NCI-H2196 (cell line): ENCODE measurements at regions not wholly inside any gene's neighbourhood (a gene's known extent, or its start where the extent isn't known, plus 50 kb on each side); places are given as distances from the start of the nearest gene placed in this dataset.

Experiments
- DNase-seq: peaks from one replicate; lab custom pipeline; 2025; ENCODE audit not compliant: unreplicated experiment; lab: John Stamatoyannopoulos, UW

DNA sequence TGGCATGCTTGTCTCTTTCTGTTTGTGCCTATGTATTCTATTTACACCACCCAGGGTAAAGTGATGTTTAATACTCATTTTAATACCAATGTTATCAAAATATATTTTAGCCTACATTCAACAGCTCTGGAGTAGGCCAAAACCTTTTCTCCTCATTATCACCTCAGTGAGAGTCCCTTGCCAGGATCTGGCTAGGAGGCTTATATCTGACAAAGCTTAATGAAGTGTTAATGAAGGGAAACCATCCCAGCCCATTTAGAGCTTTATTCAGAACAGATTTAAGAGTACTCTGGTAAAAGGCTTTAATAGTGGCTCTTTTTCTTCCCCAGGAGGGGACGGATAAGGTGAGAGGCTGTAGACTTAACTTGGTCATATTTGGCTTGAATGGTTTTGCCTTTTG, 137.6 kb downstream of the GRIN2B start:
- DNase-seq: no peak

DNA sequence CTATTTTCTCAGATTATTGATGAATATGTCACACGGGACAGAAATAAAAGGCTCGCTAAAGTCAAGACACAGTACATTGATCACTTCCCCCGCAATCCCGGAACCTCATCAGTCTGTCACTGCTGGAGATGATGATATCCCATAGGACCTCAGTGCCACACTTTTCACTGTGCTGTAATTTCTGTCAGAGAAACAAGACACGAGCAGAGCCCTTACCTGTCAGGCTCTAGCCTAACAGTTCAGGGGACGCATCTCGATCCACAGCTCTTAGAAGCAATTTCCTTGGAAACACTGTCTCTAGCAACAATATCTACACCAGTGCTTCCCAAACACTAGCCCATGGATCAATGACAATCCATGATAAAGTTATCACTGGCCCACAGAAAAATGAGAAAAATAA, 140.0 kb downstream of the GRIN2B start:
- no peak for DNase-seq

DNA sequence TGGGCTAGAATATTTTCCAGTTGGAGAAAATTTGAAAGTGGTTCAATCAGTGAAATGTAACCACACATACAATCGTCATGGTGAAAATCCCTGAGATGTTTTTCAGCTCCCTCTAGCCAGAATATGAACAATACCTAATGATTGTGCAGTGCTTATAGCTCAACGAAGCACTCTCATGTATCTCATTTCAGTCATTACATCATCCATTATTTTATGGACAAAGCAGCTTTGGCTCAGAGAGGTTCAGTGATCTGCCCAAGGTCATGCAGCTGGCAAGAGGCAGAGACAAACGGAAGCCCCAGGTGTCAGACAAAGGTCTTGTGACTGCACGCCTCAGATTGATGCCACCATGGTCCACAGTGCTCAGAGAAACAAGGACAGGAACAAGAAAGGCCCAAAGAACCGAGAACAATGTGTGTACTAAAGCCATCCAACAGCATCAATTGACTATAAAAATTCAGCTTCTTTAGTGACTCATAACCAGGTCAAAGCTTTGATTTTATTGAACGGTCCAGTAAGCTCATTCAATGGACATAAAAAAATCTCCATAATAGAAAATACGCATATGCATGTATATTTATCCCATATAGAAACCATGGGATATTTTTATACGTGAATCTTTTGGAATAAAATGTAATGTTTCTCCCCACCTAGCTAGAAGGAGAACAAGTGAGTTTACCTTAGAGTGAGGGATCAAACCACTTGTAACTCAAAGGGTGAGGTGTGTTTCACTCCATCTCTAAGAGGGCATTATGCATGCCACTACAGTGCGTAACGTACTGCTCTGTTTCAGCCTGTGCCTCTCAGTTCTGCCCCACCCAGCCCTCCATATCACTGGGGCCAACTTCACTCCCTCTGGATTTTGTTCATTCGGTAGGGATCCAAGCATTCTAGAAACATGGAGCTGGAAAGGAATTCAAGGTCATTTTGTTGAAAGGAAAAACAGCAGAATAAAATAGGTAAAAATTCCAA, 141.8 kb downstream of the GRIN2B start:
- no peak for DNase-seq

DNA sequence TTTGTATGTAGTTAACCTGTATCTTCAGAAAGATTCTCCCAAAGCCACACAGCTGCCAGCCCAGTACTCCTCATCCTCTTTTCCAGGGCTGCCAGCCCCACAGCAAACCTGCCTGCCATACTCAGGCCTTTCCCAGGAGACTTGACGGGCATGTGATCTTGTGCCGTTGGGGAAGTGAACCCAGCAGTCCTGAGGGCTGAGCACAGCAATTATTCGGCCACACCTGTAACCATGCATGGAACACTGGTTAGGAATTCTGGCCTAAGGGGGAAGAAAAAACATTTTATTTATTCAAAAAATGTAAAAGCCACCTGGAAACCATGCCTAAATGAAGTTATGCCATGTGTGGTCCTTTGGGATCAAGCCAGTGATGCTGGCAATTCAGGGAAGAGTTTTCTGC, 145.3 kb downstream of the GRIN2B start:
- DNase-seq: no peak

DNA sequence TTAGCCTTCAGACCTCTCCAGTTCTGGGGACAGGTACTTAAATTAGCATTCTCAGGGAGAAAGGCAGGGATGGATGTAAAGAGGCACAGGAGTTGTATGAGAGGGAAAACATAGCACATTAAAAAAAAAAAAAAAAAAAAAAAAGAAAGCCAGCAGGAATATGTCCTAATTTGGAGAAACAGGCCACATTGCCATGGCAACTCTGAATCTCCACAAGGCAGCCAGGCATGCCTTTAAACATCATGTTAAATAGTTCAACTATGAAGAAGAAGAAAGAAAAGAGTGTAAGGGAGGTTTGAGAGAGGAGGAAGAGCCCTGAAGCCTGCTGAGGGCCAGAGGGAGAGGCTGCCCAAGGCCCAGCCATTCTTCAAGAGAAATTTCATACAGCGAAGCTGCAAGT, 145.8 kb downstream of the GRIN2B start:
- no peak for DNase-seq

DNA sequence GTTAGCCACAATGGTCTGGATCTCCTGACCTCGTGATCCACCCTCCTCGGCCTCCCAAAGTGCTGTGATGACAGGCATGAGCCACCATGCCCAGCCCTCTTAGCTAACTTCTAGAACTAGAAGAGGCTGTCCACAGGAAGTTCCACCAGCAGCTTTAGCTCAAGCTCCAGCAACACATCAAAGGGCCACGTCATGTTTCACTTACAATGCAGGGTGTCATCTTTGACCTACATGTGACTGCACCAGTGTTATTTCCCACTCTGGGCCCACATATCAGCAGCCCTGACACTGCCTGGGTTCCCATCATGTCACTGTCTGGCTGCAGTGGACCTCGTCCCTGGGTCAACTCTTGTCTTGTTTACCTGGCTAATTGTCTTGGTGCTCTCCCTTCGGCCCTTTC, 147.2 kb downstream of the GRIN2B start:
- no peak for DNase-seq

DNA sequence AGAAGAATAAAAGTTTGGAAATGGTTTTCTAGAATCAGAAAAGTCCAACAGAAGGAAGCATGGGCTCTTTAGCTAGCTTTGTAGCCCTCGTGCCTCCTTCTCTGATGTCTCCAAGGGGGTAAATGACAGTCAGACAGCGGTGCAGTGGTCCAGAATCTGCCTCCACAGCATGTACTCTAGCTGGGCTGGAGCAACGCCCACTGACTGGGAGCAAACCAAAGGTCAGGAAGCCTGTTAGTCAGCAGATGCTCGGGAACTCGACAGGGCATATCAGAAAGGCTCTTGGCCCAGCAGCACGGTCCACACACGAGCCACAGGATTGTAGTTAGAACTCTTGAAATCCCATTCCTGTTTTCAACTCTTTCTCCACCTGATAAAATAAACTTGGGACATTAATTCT, 164.3 kb downstream of the GRIN2B start:
- DNase-seq: no peak

DNA sequence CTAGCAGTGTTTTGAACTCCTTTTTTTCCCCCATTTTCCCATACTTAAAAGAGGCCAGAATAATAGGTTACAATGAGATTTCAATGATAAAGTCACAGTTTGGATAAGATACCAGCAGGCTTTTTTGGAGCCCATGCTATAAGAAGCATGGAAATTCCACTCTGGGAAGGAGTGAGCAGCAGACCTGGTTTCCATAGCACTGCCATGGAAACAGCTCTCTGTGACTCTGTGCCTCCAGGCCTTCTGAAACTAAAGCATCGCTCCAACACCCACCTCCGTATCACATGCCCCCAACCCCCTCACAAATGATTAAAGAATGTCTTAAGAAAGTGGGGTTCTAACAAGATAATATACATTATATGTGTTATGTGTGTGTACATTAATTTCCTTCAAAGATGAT, 165.0 kb downstream of the GRIN2B start:
- DNase-seq: no peak

DNA sequence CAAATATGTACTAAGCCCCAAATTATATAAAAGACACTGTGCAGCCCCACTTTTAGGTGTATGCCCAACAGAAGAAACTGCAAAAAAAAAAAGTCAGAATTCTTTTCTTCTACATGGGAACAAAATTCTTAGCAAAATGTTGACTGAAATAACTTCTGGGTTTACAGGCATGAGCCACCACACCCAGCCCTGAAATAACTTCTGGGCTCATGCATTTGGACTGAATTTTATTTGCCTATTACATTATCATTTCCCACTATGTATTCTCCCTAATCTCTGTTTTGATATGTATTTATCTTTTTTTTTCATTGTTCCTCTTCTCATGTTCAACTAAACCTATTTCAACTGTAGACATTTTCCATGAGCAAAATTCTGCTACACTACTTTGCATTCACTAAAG, 169.2 kb downstream of the GRIN2B start:
- no peak for DNase-seq

DNA sequence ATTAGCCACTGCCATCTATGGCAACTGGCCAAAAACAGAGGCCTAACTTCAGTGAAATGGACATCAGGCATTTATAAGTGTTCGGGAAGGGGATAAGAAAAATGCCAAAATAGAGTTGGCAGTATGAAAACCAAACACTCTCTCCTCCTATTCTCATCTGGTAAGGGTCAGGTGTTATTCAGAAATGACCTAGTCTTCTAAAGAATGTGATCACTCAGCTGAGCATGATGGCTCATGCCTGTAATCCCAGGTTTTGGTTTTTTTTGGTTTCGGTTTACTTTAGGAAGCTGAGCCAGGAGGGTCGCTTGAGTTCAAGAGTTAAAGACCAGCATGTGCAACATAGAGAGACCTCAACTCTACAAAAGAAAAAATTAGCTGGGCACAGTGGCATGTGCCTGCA, 170.3 kb downstream of the GRIN2B start:
- no peak for DNase-seq

DNA sequence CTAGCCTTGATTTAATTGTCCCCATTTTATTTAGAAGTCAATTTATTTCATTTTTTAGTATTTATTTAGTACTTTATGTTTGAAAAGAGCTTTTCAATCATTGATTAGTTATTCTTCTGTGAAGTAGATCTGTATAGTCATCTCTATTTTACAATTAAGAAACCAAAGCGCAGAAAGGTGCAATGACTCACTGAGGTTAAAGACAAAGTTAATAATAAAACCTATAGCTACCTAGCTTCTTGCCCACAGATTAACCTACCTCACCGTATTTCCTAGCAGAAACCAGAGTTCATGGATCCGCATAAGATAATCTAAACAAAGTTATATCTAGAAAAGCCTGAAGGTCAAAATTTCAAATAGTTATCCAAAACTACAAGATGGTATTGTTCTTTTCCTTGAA, 176.4 kb downstream of the GRIN2B start:
- no peak for DNase-seq

DNA sequence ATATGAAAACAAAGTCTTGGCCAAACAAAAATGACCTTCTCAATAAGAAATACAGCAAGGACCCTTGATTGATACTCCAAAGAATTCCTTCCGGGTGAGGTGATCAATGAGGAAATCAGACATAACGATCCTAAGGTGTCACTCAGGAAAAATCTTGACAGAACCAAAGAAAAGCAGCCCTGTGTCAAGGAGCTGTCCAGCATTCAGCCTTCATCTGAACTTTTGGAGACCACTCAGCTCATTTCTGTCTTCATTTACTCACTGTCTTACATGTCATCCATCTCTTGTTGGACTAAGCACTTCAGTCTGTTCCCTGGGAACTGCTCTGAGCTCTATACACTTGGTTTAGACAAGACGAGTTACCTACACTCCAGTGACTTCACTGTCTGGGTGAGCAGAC, 179.9 kb downstream of the GRIN2B start:
- no peak for DNase-seq

DNA sequence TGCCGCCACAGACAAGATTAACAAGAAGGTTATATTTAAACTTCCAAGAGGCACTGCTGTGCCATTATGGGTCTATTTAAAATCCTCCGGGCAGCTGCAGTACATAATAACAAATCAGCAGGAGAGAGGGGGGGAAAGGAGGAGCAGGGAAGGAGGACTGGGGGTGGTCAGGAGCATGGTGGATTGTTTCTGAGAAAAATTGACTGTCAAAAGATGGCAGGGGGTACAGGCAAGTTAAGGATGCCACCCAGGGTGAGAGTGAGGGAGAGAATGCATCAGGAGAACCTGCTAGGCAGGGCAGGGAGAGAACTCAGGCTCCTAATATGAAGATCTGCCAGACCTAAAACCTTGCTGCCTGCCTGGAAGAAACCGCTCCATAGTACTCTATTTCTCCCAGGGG, 181.8 kb downstream of the GRIN2B start:
- DNase-seq: no peak

DNA sequence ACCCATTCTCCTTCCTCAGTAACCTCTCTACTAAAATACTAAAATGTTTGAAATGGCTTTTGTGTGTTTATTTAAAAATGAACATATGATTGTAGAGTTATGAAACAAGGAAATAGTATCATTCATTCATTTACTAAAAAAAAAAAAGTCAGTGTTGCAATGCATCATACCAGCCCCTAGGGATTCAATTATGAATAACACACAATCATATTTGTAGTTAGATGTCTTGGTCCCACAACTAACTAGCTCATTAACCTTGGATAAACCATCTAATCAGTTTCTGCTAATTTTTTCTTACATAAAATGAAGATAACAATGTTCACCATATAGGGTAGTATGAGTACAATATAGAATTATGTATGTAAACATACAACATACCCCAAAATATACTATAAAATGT, 183.2 kb downstream of the GRIN2B start:
- no peak for DNase-seq

DNA sequence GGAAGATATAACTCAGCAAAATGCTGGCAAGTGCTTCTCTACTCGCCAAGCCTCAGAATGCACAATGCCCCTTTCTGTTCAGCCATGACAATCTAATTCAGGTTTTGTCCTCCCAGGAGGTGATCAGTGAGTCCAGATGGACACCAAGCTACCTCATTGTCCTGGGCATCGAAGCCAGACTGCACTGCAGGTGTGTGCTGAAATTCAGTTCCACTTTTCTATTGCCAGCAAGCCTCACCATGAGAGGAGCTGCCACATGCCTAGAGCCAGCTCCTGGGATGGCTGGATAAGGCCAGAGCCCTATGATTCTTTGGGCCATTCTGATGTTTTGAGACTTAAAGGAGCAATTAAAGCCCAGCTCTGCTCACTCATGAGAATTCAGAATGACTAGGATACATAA, 186.7 kb downstream of the GRIN2B start:
- no peak for DNase-seq

DNA sequence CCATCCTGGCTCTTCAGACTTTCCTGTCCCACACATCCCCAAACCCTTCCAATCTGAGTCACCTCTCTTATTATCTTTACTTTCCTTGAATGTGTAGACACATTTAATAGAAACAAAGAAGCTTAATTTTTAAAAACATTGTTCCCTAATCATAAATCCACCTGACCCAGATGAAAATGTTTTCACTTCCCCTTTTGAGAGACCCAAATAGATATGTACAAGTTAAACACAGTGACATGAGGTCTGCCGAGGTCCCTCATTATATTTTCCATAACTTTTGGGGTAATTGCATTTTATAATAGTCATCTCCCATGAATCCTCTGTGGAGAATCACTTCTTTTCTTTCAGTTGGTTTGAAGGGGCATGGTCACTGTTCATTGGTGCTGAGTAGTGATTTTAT, 191.1 kb downstream of the GRIN2B start:
- DNase-seq: no peak

DNA sequence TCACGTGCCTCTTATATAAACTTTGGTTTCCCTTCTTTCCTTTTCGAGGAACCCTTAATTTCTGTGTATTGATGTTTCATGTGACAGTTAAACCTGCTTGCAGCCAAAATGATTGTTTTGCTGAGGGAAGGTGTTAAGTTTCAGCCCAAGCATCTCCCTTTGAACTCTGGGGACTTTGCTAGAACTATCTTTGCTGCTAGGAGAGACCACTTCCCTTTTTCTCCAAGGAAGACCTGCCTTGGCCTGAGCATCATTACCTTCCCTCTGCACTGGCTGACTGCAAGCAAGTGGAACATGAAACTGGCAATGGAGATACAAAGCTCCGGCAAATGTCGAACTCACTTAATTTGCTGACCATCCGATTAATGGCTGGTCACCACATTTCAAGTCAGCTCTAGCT, 192.8 kb downstream of the GRIN2B start:
- DNase-seq: no peak

DNA sequence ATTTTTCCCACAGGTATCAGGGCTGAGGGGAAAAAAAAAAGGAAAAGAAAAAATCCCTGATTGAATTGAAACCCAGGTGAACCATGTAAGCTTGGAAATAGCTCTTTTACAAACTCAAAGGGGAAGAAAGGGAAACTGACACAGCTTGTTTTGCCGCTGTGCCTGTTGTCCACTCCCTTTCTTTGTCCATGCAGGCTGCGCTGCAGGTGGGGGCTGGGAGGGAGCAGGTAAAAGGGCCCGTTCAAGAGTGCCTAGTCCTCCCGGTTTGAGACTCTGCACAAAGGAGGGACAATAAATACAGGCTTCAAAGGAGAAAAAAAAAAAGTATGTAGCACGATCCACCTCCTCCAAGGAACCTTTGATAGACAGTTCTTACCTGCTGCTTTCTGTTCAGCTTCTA, 194.8 kb downstream of the GRIN2B start:
- no peak for DNase-seq

DNA sequence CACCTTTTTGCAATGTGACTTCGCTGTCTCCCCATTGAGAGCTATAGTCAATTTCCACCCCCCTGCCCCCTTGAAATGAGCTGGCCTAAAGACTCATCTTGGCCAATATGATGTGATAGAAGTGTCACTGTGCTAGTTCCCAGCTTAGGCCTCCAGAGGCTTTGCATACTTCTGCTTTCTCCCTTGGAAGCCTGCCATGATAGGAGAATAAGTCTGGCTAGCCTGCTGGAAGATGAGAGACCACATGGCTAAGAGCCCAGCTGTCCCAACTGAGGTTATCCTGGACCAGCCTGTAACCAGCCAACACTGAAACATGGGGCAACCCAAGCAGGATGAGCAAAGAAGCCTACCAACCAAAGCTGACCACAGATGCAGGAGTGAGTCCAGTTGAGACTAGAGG, 196.9 kb downstream of the GRIN2B start:
- DNase-seq: no peak

DNA sequence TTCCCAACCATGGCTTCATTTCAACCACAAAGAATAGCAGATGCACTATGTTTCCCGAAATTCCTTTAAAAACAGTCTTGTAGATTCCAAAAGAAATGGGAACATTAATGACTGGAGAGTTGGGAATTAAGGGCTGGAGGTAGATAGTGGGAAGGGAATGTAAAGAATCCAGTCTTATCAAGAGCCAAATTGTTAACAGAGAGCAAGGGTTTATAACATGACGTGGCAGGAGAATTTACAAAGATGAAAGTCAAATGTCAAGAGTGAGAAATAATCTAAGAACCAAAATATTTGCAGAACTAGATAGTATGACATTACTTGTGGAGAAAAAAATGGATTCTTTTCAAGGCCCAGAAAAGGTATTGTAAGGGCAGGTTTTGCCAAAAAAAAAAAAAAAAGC, 200.9 kb downstream of the GRIN2B start:
- DNase-seq: no peak

DNA sequence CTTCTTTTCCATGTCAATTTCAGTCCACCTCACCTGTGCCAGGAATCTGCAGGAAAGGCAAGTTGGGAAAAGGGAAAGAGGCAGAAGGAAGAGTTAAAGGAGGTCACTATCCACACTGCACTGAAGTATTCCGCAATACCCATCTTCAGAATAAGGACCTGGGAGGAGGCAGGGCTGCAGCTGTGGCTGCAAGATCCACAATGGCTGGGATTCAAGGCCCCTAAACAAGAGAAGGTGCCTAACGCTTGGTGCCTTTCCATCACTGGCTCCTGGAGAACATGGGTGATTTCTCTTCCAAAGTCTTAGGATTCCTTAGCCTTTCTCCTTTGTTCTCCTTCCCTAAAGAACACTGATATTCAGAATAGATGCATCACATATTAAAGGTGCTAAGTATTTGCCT, 204.0 kb downstream of the GRIN2B start:
- no peak for DNase-seq

DNA sequence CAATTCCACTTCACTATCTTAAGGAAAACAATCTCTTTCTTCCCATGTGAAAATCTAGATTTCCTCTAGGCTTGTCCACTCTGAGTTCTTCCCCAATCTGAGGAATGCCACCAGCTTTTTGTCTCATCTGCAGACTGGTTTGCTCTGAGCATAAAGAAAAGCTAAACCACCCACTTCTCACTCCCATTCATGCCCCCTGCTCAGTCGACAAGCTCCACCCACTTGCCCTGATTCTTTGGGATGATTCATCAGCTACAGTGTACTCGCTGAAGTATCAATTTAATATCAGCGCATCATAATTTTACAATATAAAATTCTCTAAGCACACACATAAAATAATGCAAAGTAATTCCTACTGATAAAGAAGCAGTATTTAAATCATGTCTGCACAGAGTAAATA, 209.1 kb downstream of the GRIN2B start:
- DNase-seq: no peak

DNA sequence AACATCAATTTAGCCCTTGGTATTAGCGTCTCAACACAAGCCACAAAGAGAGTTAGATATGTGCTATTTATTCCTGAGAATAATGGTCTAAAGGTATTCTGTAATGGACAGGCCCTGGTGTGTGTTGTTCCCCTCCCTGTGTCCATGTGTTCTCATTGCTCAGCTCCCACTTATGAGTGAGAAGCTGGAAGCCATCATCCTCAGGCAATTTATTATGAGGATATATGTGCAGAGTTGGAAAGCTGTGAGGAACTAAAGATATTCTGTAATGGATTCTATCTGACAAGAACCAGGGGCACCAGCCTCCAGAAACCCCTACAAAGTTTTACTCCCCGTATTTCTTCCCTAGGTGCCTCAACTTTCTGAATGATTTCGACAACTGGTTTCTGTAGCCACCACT, 210.8 kb downstream of the GRIN2B start:
- DNase-seq: no peak
